IPS-18a (cell line): ENCODE measurements at regions not wholly inside any gene's neighbourhood (a gene's known extent, or its start where the extent isn't known, plus 50 kb on each side); places are given as distances from the start of the nearest gene placed in this dataset.

ENCODE experiments used
- H3K27ac ChIP-seq: one replicate; pipeline ENCODE4 v1.5.1; 2013; ENCODE audit warnings: low read length
- H3K27me3 ChIP-seq: one replicate; pipeline ENCODE4 v1.6.1; 2013; ENCODE audit warnings: mild to moderate bottlenecking, low read length; ENCODE audit not compliant: control insufficient read depth, insufficient read depth
- H3K36me3 ChIP-seq: one replicate; pipeline ENCODE4 v1.6.1; 2013; ENCODE audit warnings: low read depth, low read length; ENCODE audit not compliant: control insufficient read depth
- H3K4me1 ChIP-seq: one replicate; pipeline ENCODE4 v1.6.1; 2013; ENCODE audit warnings: low read depth, low read length; ENCODE audit not compliant: control insufficient read depth
- H3K4me3 ChIP-seq: one replicate; pipeline ENCODE4 v1.5.1; 2013; ENCODE audit warnings: low read length
- H3K9ac ChIP-seq: one replicate; pipeline ENCODE4 v1.6.1; 2013; ENCODE audit warnings: mild to moderate bottlenecking, low read length, moderate library complexity
- H3K9me3 ChIP-seq: one replicate; pipeline ENCODE4 v1.6.1; 2013; ENCODE audit warnings: low read depth, low read length; ENCODE audit not compliant: control insufficient read depth

GRCh38 chr9:20291201-20291600, 331.1 kb downstream of the MLLT3 start:
- no peaks in the 10 kb centered on the region for H3K36me3 ChIP-seq
- H3K9ac ChIP-seq: no peak overlapping the region
- no peaks in the 10 kb centered on the region for H3K4me1 ChIP-seq
- no peaks in the 10 kb centered on the region for H3K9me3 ChIP-seq
- no peak overlapping the region for H3K27ac ChIP-seq
- no peak overlapping the region for H3K4me3 ChIP-seq
- no peaks in the 10 kb centered on the region for H3K27me3 ChIP-seq

DNA sequence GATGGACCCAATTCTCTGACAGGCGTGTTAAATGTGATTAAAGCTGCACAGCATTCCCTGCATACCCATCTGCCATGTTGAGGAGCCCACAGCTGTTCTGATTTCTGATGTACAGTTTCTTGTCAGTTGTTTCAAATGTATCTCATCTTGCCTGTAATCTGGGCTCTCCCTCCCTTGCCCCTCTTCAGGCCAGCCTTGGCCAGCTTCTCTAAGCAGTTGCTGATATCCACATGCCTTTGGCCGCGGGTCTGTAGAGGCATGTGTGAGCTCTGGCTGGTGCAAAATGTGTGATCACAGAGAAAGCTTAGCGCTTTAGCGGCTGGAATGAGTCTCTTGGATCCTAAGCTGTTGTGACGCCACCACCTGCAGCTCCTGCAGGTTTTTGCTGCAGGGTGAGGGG, 332.0 kb downstream of the MLLT3 start:
- Histone ChIP-seq H3K36me3 (no peaks in the 10 kb centered on the region), H3K27me3 (no peaks in the 10 kb centered on the region), H3K9me3 (no peaks in the 10 kb centered on the region), H3K9ac (no peak overlapping the region), H3K4me3 (no peak overlapping the region), H3K27ac (no peak overlapping the region), H3K4me1 (no peaks in the 10 kb centered on the region)

DNA sequence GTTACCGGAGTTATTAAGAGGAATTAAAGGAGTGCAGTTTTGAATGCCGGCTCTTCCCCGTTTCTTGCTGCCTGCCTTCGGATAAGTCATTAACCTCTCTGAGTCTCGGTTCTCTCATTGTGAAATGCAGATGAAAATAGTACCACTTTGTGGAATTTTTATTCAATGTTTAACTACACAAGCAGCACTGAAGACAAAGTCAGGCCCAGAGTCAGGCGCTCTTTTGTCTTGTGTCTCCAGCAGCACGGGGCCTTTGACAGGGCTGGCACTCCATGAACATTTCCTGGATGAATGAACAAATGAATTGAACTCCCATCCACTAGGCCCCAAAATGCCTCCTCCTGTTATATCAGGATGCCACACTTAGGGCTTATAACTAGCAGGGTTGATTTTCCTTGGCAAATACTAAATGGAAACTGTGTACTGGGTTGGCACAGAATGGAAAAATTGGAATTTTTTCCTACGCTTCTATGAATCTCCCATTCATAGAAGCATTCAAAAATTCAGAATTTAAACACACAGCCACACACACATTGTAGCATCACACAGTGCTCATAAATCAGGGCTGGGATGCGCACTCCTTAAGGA, 332.8 kb downstream of the MLLT3 start:
- Histone ChIP-seq H3K4me1 (no peaks in the 10 kb centered on the region), H3K4me3 (no peak overlapping the region), H3K9me3 (no peaks in the 10 kb centered on the region), H3K27me3 (no peaks in the 10 kb centered on the region), H3K36me3 (no peaks in the 10 kb centered on the region), H3K9ac (no peak overlapping the region), H3K27ac (no peak overlapping the region)

DNA sequence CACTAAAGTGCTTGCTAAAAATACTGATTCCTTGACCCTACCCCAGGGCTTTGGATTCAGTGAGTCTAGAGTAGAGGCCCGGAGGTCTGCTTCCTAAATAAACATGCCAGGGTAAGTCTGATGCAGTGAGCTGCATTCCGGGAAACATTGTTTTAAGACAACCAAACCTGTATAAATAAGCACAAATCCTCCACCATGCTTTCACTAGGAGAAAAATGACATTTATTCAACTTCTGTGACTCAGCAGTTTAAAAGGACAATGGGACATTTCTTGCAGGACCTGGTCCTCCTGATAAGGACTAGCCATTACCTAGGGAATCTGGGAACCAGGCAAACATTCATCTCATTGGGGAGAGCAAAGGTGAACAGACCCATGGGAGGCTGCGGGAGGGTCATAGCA, 335.3 kb downstream of the MLLT3 start:
- Histone ChIP-seq H3K36me3 (no peaks in the 10 kb centered on the region), H3K9ac (no peak overlapping the region), H3K9me3 (no peaks in the 10 kb centered on the region), H3K4me1 (no peaks in the 10 kb centered on the region), H3K4me3 (no peak overlapping the region), H3K27me3 (no peaks in the 10 kb centered on the region), H3K27ac (no peak overlapping the region)

- Histone ChIP-seq H3K4me3 (no peak overlapping the region), H3K36me3 (no peaks in the 10 kb centered on the region), H3K9ac (no peak overlapping the region), H3K4me1 (no peaks in the 10 kb centered on the region), H3K27ac (no peak overlapping the region), H3K9me3 (no peaks in the 10 kb centered on the region), H3K27me3 (no peaks in the 10 kb centered on the region)
These were observed 336.1 kb downstream of the MLLT3 start for GRCh38 chr9:20286154-20286700.

DNA sequence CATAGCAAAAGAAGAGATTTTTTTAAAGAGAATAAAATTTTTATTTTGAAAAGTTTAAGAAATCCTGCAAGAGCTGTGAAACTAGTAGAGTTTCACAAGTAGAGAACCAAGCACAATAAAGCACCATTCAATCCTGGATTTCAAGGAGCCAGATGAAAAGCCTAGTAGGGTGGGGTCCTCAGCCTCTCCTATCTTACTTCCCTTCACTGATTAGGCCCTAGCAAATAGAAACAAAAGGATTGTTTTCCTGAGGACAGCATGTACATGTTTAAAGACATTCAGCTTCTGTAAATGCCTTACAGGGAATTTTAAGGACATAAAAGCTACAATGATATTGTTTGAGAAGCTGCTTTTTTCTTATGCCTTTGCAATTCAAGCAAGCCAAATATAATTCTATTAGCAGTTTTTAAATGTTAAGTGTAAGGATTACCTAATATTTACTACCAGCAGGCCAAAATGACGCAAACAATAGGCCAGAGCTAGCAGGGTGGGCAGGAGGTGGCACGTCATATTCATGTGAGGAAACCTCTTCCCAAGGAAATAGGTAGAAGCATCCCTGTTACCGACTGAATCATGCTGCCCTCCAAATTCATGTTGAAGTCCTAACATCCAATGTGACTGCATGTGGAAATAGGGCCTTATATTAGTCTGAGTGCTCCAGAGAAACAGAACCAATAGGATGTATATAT, 337.6 kb downstream of the MLLT3 start:
- no peak overlapping the region for H3K27ac ChIP-seq
- H3K36me3 ChIP-seq: no peaks in the 10 kb centered on the region
- H3K4me1 ChIP-seq: no peaks in the 10 kb centered on the region
- H3K9ac ChIP-seq: no peak overlapping the region
- no peaks in the 10 kb centered on the region for H3K9me3 ChIP-seq
- H3K4me3 ChIP-seq: no peak overlapping the region
- H3K27me3 ChIP-seq: no peaks in the 10 kb centered on the region

DNA sequence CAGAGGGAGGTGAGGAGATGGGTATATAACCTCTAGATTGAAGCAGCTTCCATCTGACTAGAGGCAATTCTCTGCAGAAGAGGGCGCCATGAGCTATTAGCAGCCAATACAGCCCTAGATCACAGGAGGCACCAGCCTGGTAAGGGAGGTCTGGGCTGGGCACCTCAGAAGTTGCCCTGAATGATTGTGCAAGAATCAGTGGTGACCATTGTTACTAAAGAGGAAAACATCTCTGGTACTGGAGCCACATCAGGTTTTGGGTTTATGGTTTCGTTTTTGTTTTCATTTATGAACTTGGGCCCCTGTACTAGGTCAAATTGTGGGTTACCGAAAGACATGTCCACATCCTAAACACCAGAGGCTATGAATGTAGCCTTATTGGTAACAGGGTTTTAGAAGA, 342.0 kb downstream of the MLLT3 start:
- H3K9me3 ChIP-seq: peaks cover 9% of the 10 kb centered on the region
- no peak overlapping the region for H3K9ac ChIP-seq
- no peaks in the 10 kb centered on the region for H3K4me1 ChIP-seq
- no peaks in the 10 kb centered on the region for H3K27me3 ChIP-seq
- H3K4me3 ChIP-seq: no peak overlapping the region
- H3K27ac ChIP-seq: no peak overlapping the region
- H3K36me3 ChIP-seq: no peaks in the 10 kb centered on the region

- Histone ChIP-seq H3K27ac (no peak overlapping the region), H3K4me3 (no peak overlapping the region), H3K36me3 (no peaks in the 10 kb centered on the region), H3K9me3 (peaks cover 9% of the 10 kb centered on the region), H3K27me3 (no peaks in the 10 kb centered on the region), H3K4me1 (no peaks in the 10 kb centered on the region), H3K9ac (no peak overlapping the region)
These were observed 345.5 kb downstream of the MLLT3 start for GRCh38 chr9:20276762-20277161.

- no peak overlapping the region for H3K4me3 ChIP-seq
- no peak overlapping the region for H3K9ac ChIP-seq
- no peak overlapping the region for H3K27ac ChIP-seq
- H3K4me1 ChIP-seq: peaks cover 4% of the 10 kb centered on the region
- peaks cover 6% of the 10 kb centered on the region for H3K9me3 ChIP-seq
- H3K36me3 ChIP-seq: no peaks in the 10 kb centered on the region
- no peaks in the 10 kb centered on the region for H3K27me3 ChIP-seq
These were observed 350.6 kb downstream of the MLLT3 start for GRCh38 chr9:20271723-20272122.

- Histone ChIP-seq H3K9ac (no peak overlapping the region), H3K4me1 (peaks cover 4% of the 10 kb centered on the region), H3K27ac (no peak overlapping the region), H3K36me3 (no peaks in the 10 kb centered on the region), H3K27me3 (no peaks in the 10 kb centered on the region), H3K4me3 (no peak overlapping the region), H3K9me3 (no peaks in the 10 kb centered on the region)
These were observed 351.2 kb downstream of the MLLT3 start for GRCh38 chr9:20271096-20271495.

DNA sequence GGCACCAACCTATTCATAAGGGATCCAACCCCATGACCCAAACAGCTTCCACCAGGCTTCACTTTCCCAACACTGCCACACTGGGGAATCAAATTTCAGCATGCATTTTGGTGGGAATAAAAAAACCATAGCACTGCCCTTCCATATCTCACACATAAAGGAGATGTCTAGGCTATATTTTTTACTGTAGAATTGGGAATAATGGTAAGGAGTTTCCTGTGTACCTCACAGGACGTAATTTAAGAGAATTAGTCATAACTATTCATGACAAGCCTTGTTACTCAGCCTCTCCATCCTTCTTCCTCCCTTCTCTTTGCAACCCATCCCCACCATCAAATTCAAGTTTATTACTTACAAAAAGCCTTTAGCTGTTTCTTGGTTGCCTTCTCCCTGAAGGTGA, 352.1 kb downstream of the MLLT3 start:
- peaks cover 4% of the 10 kb centered on the region for H3K4me1 ChIP-seq
- no peak overlapping the region for H3K9ac ChIP-seq
- H3K9me3 ChIP-seq: no peaks in the 10 kb centered on the region
- H3K36me3 ChIP-seq: no peaks in the 10 kb centered on the region
- H3K27ac ChIP-seq: no peak overlapping the region
- H3K27me3 ChIP-seq: no peaks in the 10 kb centered on the region
- H3K4me3 ChIP-seq: no peak overlapping the region

- Histone ChIP-seq H3K4me1 (peaks cover 4% of the 10 kb centered on the region), H3K27me3 (no peaks in the 10 kb centered on the region), H3K4me3 (no peak overlapping the region)
These were observed 352.7 kb downstream of the MLLT3 start for GRCh38 chr9:20269620-20270019.

More at GRCh38 chr9:20269620-20270019, 352.7 kb downstream of the MLLT3 start:
- Histone ChIP-seq H3K36me3 (no peaks in the 10 kb centered on the region), H3K9me3 (no peaks in the 10 kb centered on the region), H3K9ac (no peak overlapping the region), H3K27ac (no peak overlapping the region)
